MM.1S (cell line): ENCODE measurements at regions not wholly inside any gene's neighbourhood (a gene's known extent, or its start where the extent isn't known, plus 50 kb on each side); places are given as distances from the start of the nearest gene placed in this dataset.

ENCODE experiments used
- CTCF ChIP-seq: fragments of 300-600 bp; sonication (generic); IDR thresholded peaks from 2 replicates; pipeline ENCODE4 v1.5.1; 2016; ENCODE audit warnings: antibody characterized with exemption, low read length, mixed read lengths
- EZH2 ChIP-seq: fragments of 300-600 bp; sonication (generic); optimal IDR thresholded peaks from 2 replicates; pipeline ENCODE3; 2017; ENCODE audit warnings: low read depth, mild to moderate bottlenecking, antibody characterized with exemption, low read length, mixed read lengths
- EZH2phosphoT487 ChIP-seq: fragments of 300-600 bp; sonication (generic); IDR thresholded peaks from 2 replicates; pipeline ENCODE4 v1.6.1; 2018; ENCODE audit warnings: antibody characterized with exemption, low read length

- TF ChIP-seq EZH2 (no peak), CTCF (no peak), EZH2phosphoT487 (no peak)
Observed at GRCh38 chr18:49666045-49666775, 104.4 kb downstream of the LIPG start.
